ENCODE measurements at regions not wholly inside any gene's neighbourhood (a gene's known extent, or its start where the extent isn't known, plus 50 kb on each side); places are given as distances from the start of the nearest gene placed in this dataset.

- no peak for DNase-seq
These were observed 633.5 kb downstream of the PTPRU start for GRCh38 chr1:29869802-29870201.

GRCh38 chr1:29868944-29869343 lies 632.6 kb downstream of the PTPRU start:
- DNase-seq = no peak

GRCh38 chr1:29868096-29868495 lies 631.8 kb downstream of the PTPRU start:
- DNase-seq = no peak

GRCh38 chr1:29865051-29865450 lies 628.7 kb downstream of the PTPRU start:
- DNase-seq = no peak

- no peak for DNase-seq
These were observed 628.2 kb downstream of the PTPRU start for GRCh38 chr1:29864431-29865022.

- DNase-seq = no peak
These were observed 625.6 kb downstream of the PTPRU start for GRCh38 chr1:29861922-29862321.

GRCh38 chr1:29861446-29861845 lies 625.1 kb downstream of the PTPRU start:
- no peak for DNase-seq

- no peak for DNase-seq
These were observed 624.4 kb downstream of the PTPRU start for GRCh38 chr1:29860681-29861080.

- no peak for DNase-seq
These were observed 623.7 kb downstream of the PTPRU start for GRCh38 chr1:29860056-29860455.

GRCh38 chr1:29859126-29859525 lies 622.8 kb downstream of the PTPRU start:
- DNase-seq = no peak

GRCh38 chr1:29858646-29859045 lies 622.3 kb downstream of the PTPRU start:
- DNase-seq = no peak

GRCh38 chr1:29856340-29857114 lies 620.2 kb downstream of the PTPRU start:
- no peak for DNase-seq

- no peak for DNase-seq
These were observed 619.3 kb downstream of the PTPRU start for GRCh38 chr1:29855561-29856160.

- DNase-seq = no peak
These were observed 618.5 kb downstream of the PTPRU start for GRCh38 chr1:29854700-29855276.

GRCh38 chr1:29853716-29854330 lies 617.5 kb downstream of the PTPRU start:
- DNase-seq = no peak

GRCh38 chr1:29852248-29852647 lies 615.9 kb downstream of the PTPRU start:
- DNase-seq = no peak

GRCh38 chr1:29851691-29852090 lies 615.4 kb downstream of the PTPRU start:
- no peak for DNase-seq

GRCh38 chr1:29849991-29850757 lies 613.9 kb downstream of the PTPRU start:
- DNase-seq = no peak

GRCh38 chr1:29849038-29849750 lies 612.9 kb downstream of the PTPRU start:
- peak; percentile 13 to 20 for DNase-seq

GRCh38 chr1:29845910-29846309 lies 609.6 kb downstream of the PTPRU start:
- DNase-seq = no peak

GRCh38 chr1:29842130-29842529 lies 605.8 kb downstream of the PTPRU start:
- no peak for DNase-seq

- no peak for DNase-seq
These were observed 603.4 kb downstream of the PTPRU start for GRCh38 chr1:29839726-29840125.

Measured in stimulated activated CD4-positive, alpha-beta T cell treated with anti-CD3 and anti-CD28 coated beads, Interleukin-4, amount 100 ng/mL, for 4 hours (primary cell).